ENCODE measurements at regions not wholly inside any gene's neighbourhood (a gene's known extent, or its start where the extent isn't known, plus 50 kb on each side); places are given as distances from the start of the nearest gene placed in this dataset.

- no peak overlapping the region for H3K4me3 ChIP-seq (ENCODE audit: low read length)
- H3K36me3 ChIP-seq (ENCODE audit: insufficient read depth, low read length): no peaks in the 10 kb centered on the region; the same call in 1 of the 2 replicates
- H3K4me1 ChIP-seq (ENCODE audit: insufficient read depth, low read length): peaks cover 5% of the 10 kb centered on the region; the same call in 1 of the 2 replicates
- 96% methylated on average over 2 of the region's 2 CpGs for WGBS
- no peak overlapping the region for H3K9ac ChIP-seq (ENCODE audit: low read depth, low read length)
- no peaks in the 10 kb centered on the region for H3K27me3 ChIP-seq (ENCODE audit: insufficient read depth, low read length)
- H3K9me3 ChIP-seq (ENCODE audit: insufficient read depth, low read depth, low read length): peaks cover 19% of the 10 kb centered on the region
- no peak overlapping the region for H3K27ac ChIP-seq (ENCODE audit: low read depth, low read length)
Observed at GRCh38 chr18:41899535-41899934, 55.5 kb upstream of the PIK3C3 start.

DNA sequence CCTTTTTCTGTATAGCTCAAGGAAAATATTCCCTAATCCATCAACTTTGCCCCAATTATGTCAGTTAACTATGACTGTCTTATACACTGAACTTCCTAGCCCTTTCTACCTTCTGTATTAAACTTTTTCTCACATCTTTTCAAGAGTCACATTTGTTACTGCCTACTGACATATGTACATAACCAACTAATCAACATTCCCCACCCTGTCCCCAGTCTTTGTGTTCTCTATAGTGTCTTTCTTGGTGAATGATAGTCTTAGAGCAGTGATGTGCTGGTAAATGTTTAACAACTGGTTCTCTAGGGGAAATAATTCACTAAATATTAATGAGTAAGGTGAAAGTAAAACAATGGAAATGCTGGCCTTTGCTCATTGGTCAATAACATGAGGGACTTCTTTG lies 61.6 kb upstream of the PIK3C3 start:
- no peaks in the 10 kb centered on the region; the same call in 1 of the 2 replicates for H3K36me3 ChIP-seq (ENCODE audit: insufficient read depth, low read length)
- no peaks in the 10 kb centered on the region for H3K27me3 ChIP-seq (ENCODE audit: insufficient read depth, low read length)
- no peak overlapping the region for H3K4me3 ChIP-seq (ENCODE audit: low read length)
- H3K9me3 ChIP-seq (ENCODE audit: insufficient read depth, low read depth, low read length): peaks cover 19% of the 10 kb centered on the region
- H3K9ac ChIP-seq (ENCODE audit: low read depth, low read length): no peak overlapping the region
- no peak overlapping the region for H3K27ac ChIP-seq (ENCODE audit: low read depth, low read length)
- H3K4me1 ChIP-seq (ENCODE audit: insufficient read depth, low read length): peaks cover 3% of the 10 kb centered on the region; the same call in 1 of the 2 replicates

- Histone ChIP-seq H3K36me3 (ENCODE audit: insufficient read depth, low read length) (no peaks in the 10 kb centered on the region), H3K4me1 (ENCODE audit: insufficient read depth, low read length) (no peaks in the 10 kb centered on the region), H3K27me3 (ENCODE audit: insufficient read depth, low read length) (no peaks in the 10 kb centered on the region), H3K9me3 (ENCODE audit: insufficient read depth, low read depth, low read length) (no peaks in the 10 kb centered on the region), H3K27ac (ENCODE audit: low read depth, low read length) (no peak overlapping the region), H3K9ac (ENCODE audit: low read depth, low read length) (no peak overlapping the region), H3K4me3 (ENCODE audit: low read length) (no peak overlapping the region)
- 50% methylated on average over 1 of the region's 1 CpG for WGBS
Observed at GRCh38 chr18:41887100-41887499, 67.9 kb upstream of the PIK3C3 start.

GRCh38 chr18:41886126-41886807 lies 68.8 kb upstream of the PIK3C3 start:
- H3K4me3 ChIP-seq (ENCODE audit: low read length): no peak overlapping the region
- WGBS: 92% methylated on average over 12 of the region's 12 CpGs

DNA sequence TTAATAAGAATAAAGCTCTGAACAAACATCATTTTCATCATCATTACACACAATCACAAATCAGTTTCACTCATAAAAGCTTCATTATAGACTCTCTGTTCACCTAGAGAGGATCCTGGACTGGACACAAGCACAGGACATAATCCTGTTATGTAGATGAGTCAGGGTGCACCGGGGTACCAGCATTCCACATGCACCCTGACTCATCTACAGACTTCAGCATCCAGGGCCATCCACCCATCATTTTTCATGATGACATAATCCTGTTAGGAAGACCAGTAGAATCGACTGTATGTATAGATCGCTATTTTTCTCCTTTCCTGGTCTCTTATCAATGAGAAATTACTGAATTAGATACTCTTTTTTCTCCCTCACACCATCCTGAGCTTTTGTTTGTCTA lies 73.7 kb upstream of the PIK3C3 start:
- no peaks in the 10 kb centered on the region for H3K4me1 ChIP-seq (ENCODE audit: insufficient read depth, low read length)
- H3K4me3 ChIP-seq (ENCODE audit: low read length): no peak overlapping the region
- H3K27me3 ChIP-seq (ENCODE audit: insufficient read depth, low read length): no peaks in the 10 kb centered on the region
- H3K9me3 ChIP-seq (ENCODE audit: insufficient read depth, low read depth, low read length): no peaks in the 10 kb centered on the region
- no peaks in the 10 kb centered on the region for H3K36me3 ChIP-seq (ENCODE audit: insufficient read depth, low read length)
- WGBS: 94% methylated on average over 3 of the region's 3 CpGs
- H3K27ac ChIP-seq (ENCODE audit: low read depth, low read length): no peak overlapping the region
- H3K9ac ChIP-seq (ENCODE audit: low read depth, low read length): no peak overlapping the region

More at GRCh38 chr18:41886126-41886807, 68.8 kb upstream of the PIK3C3 start:
- no peaks in the 10 kb centered on the region for H3K36me3 ChIP-seq (ENCODE audit: insufficient read depth, low read length)
- H3K4me1 ChIP-seq (ENCODE audit: insufficient read depth, low read length): no peaks in the 10 kb centered on the region
- H3K9ac ChIP-seq (ENCODE audit: low read depth, low read length): no peak overlapping the region
- H3K27me3 ChIP-seq (ENCODE audit: insufficient read depth, low read length): no peaks in the 10 kb centered on the region
- H3K9me3 ChIP-seq (ENCODE audit: insufficient read depth, low read depth, low read length): no peaks in the 10 kb centered on the region
- no peak overlapping the region for H3K27ac ChIP-seq (ENCODE audit: low read depth, low read length)

- H3K4me3 ChIP-seq (ENCODE audit: low read length): no peak overlapping the region
- no peaks in the 10 kb centered on the region for H3K9me3 ChIP-seq (ENCODE audit: insufficient read depth, low read depth, low read length)
- H3K27ac ChIP-seq (ENCODE audit: low read depth, low read length): no peak overlapping the region
- no peaks in the 10 kb centered on the region for H3K4me1 ChIP-seq (ENCODE audit: insufficient read depth, low read length)
- H3K36me3 ChIP-seq (ENCODE audit: insufficient read depth, low read length): no peaks in the 10 kb centered on the region
- 100% methylated on average over 3 of the region's 3 CpGs for WGBS
- no peaks in the 10 kb centered on the region for H3K27me3 ChIP-seq (ENCODE audit: insufficient read depth, low read length)
- H3K9ac ChIP-seq (ENCODE audit: low read depth, low read length): no peak overlapping the region
Observed at GRCh38 chr18:41879256-41879655, 75.8 kb upstream of the PIK3C3 start.

- Histone ChIP-seq H3K4me1 (ENCODE audit: insufficient read depth, low read length) (no peaks in the 10 kb centered on the region; the same call in 1 of the 2 replicates), H3K36me3 (ENCODE audit: insufficient read depth, low read length) (no peaks in the 10 kb centered on the region), H3K4me3 (ENCODE audit: low read length) (no peak overlapping the region), H3K9ac (ENCODE audit: low read depth, low read length) (no peak overlapping the region), H3K9me3 (ENCODE audit: insufficient read depth, low read depth, low read length) (no peaks in the 10 kb centered on the region), H3K27me3 (ENCODE audit: insufficient read depth, low read length) (no peaks in the 10 kb centered on the region), H3K27ac (ENCODE audit: low read depth, low read length) (no peak overlapping the region)
- 86% methylated on average over 3 of the region's 3 CpGs for WGBS
Observed at GRCh38 chr18:41875094-41875780, 79.8 kb upstream of the PIK3C3 start.

DNA sequence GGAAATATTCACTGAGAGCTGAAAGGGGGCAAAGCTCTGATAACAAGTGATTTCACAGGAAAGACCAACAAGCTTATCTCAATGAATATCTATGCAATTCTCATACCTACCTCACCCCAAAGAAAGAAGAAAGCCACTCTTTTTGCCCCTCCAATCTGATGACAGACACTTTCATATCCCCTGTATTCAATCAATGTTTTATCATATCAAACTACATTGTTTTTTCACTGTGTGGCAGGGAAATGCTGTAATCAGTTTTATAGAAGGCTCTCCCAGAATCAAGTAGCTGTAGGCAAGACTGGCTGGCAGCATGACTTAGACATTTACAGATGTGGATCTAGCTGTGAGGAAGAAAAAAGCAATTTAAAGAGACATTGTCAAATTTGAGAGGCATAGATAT lies 81.3 kb upstream of the PIK3C3 start:
- H3K9ac ChIP-seq (ENCODE audit: low read depth, low read length): no peak overlapping the region
- no peaks in the 10 kb centered on the region for H3K27me3 ChIP-seq (ENCODE audit: insufficient read depth, low read length)
- no peaks in the 10 kb centered on the region for H3K9me3 ChIP-seq (ENCODE audit: insufficient read depth, low read depth, low read length)
- no peaks in the 10 kb centered on the region; the same call in 1 of the 2 replicates for H3K4me1 ChIP-seq (ENCODE audit: insufficient read depth, low read length)
- H3K36me3 ChIP-seq (ENCODE audit: insufficient read depth, low read length): no peaks in the 10 kb centered on the region
- H3K4me3 ChIP-seq (ENCODE audit: low read length): no peak overlapping the region
- no peak overlapping the region for H3K27ac ChIP-seq (ENCODE audit: low read depth, low read length)

GRCh38 chr18:41872206-41872605 lies 82.8 kb upstream of the PIK3C3 start:
- Histone ChIP-seq H3K27ac (ENCODE audit: low read depth, low read length) (no peak overlapping the region), H3K9me3 (ENCODE audit: insufficient read depth, low read depth, low read length) (no peaks in the 10 kb centered on the region), H3K36me3 (ENCODE audit: insufficient read depth, low read length) (no peaks in the 10 kb centered on the region), H3K9ac (ENCODE audit: low read depth, low read length) (no peak overlapping the region), H3K27me3 (ENCODE audit: insufficient read depth, low read length) (no peaks in the 10 kb centered on the region), H3K4me1 (ENCODE audit: insufficient read depth, low read length) (no peaks in the 10 kb centered on the region; the same call in 1 of the 2 replicates), H3K4me3 (ENCODE audit: low read length) (no peak overlapping the region)

GRCh38 chr18:41871229-41872000 lies 83.6 kb upstream of the PIK3C3 start:
- H3K27me3 ChIP-seq (ENCODE audit: insufficient read depth, low read length): no peaks in the 10 kb centered on the region
- WGBS: 72% methylated on average over 4 of the region's 7 CpGs

GRCh38 chr18:41870817-41871216 lies 84.2 kb upstream of the PIK3C3 start:
- no peak overlapping the region for H3K4me3 ChIP-seq (ENCODE audit: low read length)
- H3K36me3 ChIP-seq (ENCODE audit: insufficient read depth, low read length): no peaks in the 10 kb centered on the region
- H3K27me3 ChIP-seq (ENCODE audit: insufficient read depth, low read length): no peaks in the 10 kb centered on the region
- no peaks in the 10 kb centered on the region for H3K9me3 ChIP-seq (ENCODE audit: insufficient read depth, low read depth, low read length)
- H3K9ac ChIP-seq (ENCODE audit: low read depth, low read length): no peak overlapping the region
- no peak overlapping the region for H3K27ac ChIP-seq (ENCODE audit: low read depth, low read length)
- no peaks in the 10 kb centered on the region; the same call in 1 of the 2 replicates for H3K4me1 ChIP-seq (ENCODE audit: insufficient read depth, low read length)

More at GRCh38 chr18:41871229-41872000, 83.6 kb upstream of the PIK3C3 start:
- Histone ChIP-seq H3K27ac (ENCODE audit: low read depth, low read length) (no peak overlapping the region), H3K4me3 (ENCODE audit: low read length) (no peak overlapping the region), H3K36me3 (ENCODE audit: insufficient read depth, low read length) (no peaks in the 10 kb centered on the region), H3K9me3 (ENCODE audit: insufficient read depth, low read depth, low read length) (no peaks in the 10 kb centered on the region), H3K9ac (ENCODE audit: low read depth, low read length) (no peak overlapping the region), H3K4me1 (ENCODE audit: insufficient read depth, low read length) (no peaks in the 10 kb centered on the region; the same call in 1 of the 2 replicates)
